ENCODE measurements at regions not wholly inside any gene's neighbourhood (a gene's known extent, or its start where the extent isn't known, plus 50 kb on each side); places are given as distances from the start of the nearest gene placed in this dataset.
"Not testable (repeated sequence)": the region's sequence is repeated elsewhere in the genome, so short reads cannot be mapped to it uniquely, and the experiment has no call there.

DNA sequence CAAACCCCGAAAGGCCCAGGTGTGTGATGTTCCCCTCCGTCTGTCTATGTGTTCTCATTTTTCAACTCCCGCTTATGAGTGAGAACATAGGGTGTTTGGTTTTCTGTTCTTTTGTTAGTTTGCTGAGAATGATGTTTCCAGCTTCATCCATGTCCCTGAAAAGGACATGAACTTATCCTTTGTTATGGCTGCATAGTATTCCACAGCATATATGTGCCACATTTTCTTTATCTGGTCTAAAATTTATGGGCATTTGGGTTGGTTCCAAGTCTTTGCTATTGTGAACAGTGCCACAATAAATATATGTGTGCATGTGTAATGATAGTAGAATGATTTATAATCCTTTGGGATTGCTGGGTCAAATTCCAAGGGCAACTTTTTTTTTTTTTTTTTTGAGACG is 519.1 kb downstream of the NTRK3 start:
- not testable (repeated sequence) for TF ChIP-seq EP300 (IDR thresholded peaks at IDR 0.05); ELK1 (IDR thresholded peaks at IDR 0.05; ENCODE audit: low read depth, low read length); SMC3 (IDR thresholded peaks at IDR 0.05); MAX (IDR thresholded peaks at IDR 0.05); RFX5 (IDR thresholded peaks at IDR 0.05); CEBPB (IDR thresholded peaks at IDR 0.05); RCOR1 (IDR thresholded peaks at IDR 0.05; ENCODE audit: low read depth, low read length); POLR2A (IDR thresholded peaks at IDR 0.05; ENCODE audit: low read length); NPAS2 (CRISPR knock-in tag; IDR thresholded peaks at IDR 0.05; ENCODE audit: borderline replicate concordance)
- TF ChIP-seq, protein P1, sequence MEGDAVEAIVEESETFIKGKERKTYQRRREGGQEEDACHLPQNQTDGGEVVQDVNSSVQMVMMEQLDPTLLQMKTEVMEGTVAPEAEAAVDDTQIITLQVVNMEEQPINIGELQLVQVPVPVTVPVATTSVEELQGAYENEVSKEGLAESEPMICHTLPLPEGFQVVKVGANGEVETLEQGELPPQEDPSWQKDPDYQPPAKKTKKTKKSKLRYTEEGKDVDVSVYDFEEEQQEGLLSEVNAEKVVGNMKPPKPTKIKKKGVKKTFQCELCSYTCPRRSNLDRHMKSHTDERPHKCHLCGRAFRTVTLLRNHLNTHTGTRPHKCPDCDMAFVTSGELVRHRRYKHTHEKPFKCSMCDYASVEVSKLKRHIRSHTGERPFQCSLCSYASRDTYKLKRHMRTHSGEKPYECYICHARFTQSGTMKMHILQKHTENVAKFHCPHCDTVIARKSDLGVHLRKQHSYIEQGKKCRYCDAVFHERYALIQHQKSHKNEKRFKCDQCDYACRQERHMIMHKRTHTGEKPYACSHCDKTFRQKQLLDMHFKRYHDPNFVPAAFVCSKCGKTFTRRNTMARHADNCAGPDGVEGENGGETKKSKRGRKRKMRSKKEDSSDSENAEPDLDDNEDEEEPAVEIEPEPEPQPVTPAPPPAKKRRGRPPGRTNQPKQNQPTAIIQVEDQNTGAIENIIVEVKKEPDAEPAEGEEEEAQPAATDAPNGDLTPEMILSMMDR (IDR thresholded peaks at IDR 0.05), result not testable (repeated sequence)
- TF ChIP-seq, protein P2, sequence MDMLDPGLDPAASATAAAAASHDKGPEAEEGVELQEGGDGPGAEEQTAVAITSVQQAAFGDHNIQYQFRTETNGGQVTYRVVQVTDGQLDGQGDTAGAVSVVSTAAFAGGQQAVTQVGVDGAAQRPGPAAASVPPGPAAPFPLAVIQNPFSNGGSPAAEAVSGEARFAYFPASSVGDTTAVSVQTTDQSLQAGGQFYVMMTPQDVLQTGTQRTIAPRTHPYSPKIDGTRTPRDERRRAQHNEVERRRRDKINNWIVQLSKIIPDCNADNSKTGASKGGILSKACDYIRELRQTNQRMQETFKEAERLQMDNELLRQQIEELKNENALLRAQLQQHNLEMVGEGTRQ (IDR thresholded peaks at IDR 0.05), result not testable (repeated sequence)
- TF ChIP-seq, protein P3, sequence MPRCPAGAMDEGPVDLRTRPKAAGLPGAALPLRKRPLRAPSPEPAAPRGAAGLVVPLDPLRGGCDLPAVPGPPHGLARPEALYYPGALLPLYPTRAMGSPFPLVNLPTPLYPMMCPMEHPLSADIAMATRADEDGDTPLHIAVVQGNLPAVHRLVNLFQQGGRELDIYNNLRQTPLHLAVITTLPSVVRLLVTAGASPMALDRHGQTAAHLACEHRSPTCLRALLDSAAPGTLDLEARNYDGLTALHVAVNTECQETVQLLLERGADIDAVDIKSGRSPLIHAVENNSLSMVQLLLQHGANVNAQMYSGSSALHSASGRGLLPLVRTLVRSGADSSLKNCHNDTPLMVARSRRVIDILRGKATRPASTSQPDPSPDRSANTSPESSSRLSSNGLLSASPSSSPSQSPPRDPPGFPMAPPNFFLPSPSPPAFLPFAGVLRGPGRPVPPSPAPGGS (IDR thresholded peaks at IDR 0.05), result not testable (repeated sequence)
